ENCODE measurements at regions not wholly inside any gene's neighbourhood (a gene's known extent, or its start where the extent isn't known, plus 50 kb on each side); places are given as distances from the start of the nearest gene placed in this dataset.

DNA sequence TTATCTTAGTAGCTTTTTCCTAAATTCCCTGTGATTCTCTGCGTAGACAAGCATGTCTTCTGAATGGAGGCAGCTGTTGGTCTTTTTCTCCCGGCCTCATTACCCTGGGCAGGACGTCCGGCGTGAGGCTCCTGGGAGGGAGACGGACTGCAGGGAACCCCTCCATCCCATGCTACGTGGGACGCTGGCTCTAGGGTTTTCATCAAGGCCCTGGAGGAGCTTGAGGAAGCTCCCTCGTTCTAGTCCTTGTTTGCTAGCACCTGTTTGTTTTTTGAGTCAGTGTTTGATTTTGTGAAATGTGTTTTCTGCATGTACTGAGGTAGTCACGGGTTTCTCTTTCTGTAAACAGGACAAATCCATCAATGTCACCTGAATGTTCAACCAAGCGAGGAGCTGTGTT, 99.3 kb upstream of the TMEM18 start:
- TF ChIP-seq CTCF (IDR thresholded peaks at IDR 0.05; ENCODE audit: insufficient read depth, low read depth, low read length), result no peak
- ChIA-PET POLR2A (no interaction called here), CTCF (no interaction called here)
- Histone ChIP-seq H3K27me3 (ENCODE audit: control insufficient read depth, insufficient read depth, low read length) (no peaks in the 10 kb centered on the region), H3K36me3 (ENCODE audit: control insufficient read depth, insufficient read depth, low read length) (no peaks in the 10 kb centered on the region), H3K4me3 (ENCODE audit: low read depth, low read length) (no peak overlapping the region)
- no peak for DNase-seq (ENCODE audit: low read depth)

GRCh38 chr2:776038-776437, 98.8 kb upstream of the TMEM18 start:
- no peak for DNase-seq (ENCODE audit: low read depth)
- no peaks in the 10 kb centered on the region for H3K27me3 ChIP-seq (ENCODE audit: control insufficient read depth, insufficient read depth, low read length)
- H3K36me3 ChIP-seq (ENCODE audit: control insufficient read depth, insufficient read depth, low read length), result no peaks in the 10 kb centered on the region
- TF ChIP-seq CTCF (IDR thresholded peaks at IDR 0.05; ENCODE audit: insufficient read depth, low read depth, low read length), result no peak
- ChIA-PET CTCF (no interaction called here), POLR2A (no interaction called here)
- H3K4me3 ChIP-seq (ENCODE audit: low read depth, low read length), result no peak overlapping the region

- no peak for DNase-seq (ENCODE audit: low read depth)
- H3K27me3 ChIP-seq (ENCODE audit: control insufficient read depth, insufficient read depth, low read length), result no peaks in the 10 kb centered on the region
- H3K36me3 ChIP-seq (ENCODE audit: control insufficient read depth, insufficient read depth, low read length), result no peaks in the 10 kb centered on the region
- ChIA-PET CTCF (interaction anchor here (0.6 kb wide), 1 partner anchor 250 kb away, joined by 3 read pairs; no protein-coding TSS in a partner anchor), POLR2A (no interaction called here)
- H3K4me3 ChIP-seq (ENCODE audit: low read depth, low read length), result no peak overlapping the region
- TF ChIP-seq CTCF (IDR thresholded peaks at IDR 0.05; ENCODE audit: insufficient read depth, low read depth, low read length), result no peak
These were observed 97.2 kb upstream of the TMEM18 start for GRCh38 chr2:774436-774835.

GRCh38 chr2:773256-774160, 96.3 kb upstream of the TMEM18 start:
- ChIA-PET POLR2A (no interaction called here), CTCF (interaction anchor here (0.6 kb wide), 1 partner anchor 250 kb away, joined by 3 read pairs; no protein-coding TSS in a partner anchor)
- DNase-seq (ENCODE audit: low read depth), result no peak
- no peak overlapping the region for H3K4me3 ChIP-seq (ENCODE audit: low read depth, low read length)
- H3K36me3 ChIP-seq (ENCODE audit: control insufficient read depth, insufficient read depth, low read length), result no peaks in the 10 kb centered on the region
- no peaks in the 10 kb centered on the region for H3K27me3 ChIP-seq (ENCODE audit: control insufficient read depth, insufficient read depth, low read length)
- no peak for TF ChIP-seq CTCF (IDR thresholded peaks at IDR 0.05; ENCODE audit: insufficient read depth, low read depth, low read length)

DNA sequence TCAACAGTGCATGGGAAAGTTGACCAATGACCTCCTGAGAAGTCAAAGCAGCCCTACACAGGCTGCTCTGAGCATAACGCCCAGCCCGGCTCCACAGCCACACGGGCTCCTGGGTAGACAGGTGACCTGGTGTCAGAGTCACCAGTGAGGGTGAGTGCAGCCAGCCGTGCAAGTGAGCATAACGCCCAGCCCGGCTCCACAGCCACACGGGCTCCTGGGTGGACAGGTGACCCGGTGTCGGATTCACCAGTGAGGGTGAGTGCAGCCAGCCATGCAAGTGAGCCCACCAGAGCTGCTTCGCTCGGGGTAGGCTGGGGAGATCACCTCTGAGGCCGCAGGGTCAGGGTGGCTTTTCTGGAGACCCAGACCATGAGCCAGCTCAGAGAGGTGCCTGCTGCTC, 94.3 kb upstream of the TMEM18 start:
- ChIA-PET POLR2A (no interaction called here), CTCF (no interaction called here)
- DNase-seq (ENCODE audit: low read depth), result no peak
- H3K27me3 ChIP-seq (ENCODE audit: control insufficient read depth, insufficient read depth, low read length), result no peaks in the 10 kb centered on the region
- no peak for TF ChIP-seq CTCF (IDR thresholded peaks at IDR 0.05; ENCODE audit: insufficient read depth, low read depth, low read length)
- no peaks in the 10 kb centered on the region for H3K36me3 ChIP-seq (ENCODE audit: control insufficient read depth, insufficient read depth, low read length)
- no peak overlapping the region for H3K4me3 ChIP-seq (ENCODE audit: low read depth, low read length)

Data from BJ (cell line).